Fibroblast of skin of left biceps (primary cell): ENCODE measurements at regions not wholly inside any gene's neighbourhood (a gene's known extent, or its start where the extent isn't known, plus 50 kb on each side); places are given as distances from the start of the nearest gene placed in this dataset.
A peak's percentile ranks its signal among the peaks of the same experiment; 100 is the strongest.
"Not testable (repeated sequence)": the region's sequence is repeated elsewhere in the genome, so short reads cannot be mapped to it uniquely, and the experiment has no call there.

Source experiments
- DNase-seq, 2 experiments: peaks; one replicate each; pipeline ENCODE4 v3.0.0-alpha.2; 2013; ENCODE audit warnings: low read depth in 2 of 2

- DNase-seq = no peak
Observed at GRCh38 chr4:72777436-72777835, 208.4 kb upstream of the ADAMTS3 start.

DNA sequence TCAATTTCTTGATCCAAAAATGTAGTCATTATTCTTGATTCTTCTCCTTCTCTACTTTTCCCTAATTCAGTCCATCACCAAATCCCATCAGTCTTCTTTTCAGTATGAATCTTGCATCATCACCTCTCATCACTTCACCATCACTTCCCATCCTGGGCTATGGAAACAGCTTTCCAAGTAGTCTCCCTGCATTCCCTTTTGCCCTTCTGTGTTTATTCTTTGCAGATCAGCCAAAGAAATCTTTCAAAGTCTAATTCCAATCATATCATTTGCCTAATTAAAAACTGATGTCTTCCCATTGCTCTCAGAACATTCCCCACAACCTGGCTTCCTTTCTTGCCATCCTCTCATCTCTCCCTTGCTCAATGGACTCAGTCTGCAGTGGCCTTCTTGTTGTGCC, 201.7 kb upstream of the ADAMTS3 start:
- peak; percentile 17 to 26 for DNase-seq

DNA sequence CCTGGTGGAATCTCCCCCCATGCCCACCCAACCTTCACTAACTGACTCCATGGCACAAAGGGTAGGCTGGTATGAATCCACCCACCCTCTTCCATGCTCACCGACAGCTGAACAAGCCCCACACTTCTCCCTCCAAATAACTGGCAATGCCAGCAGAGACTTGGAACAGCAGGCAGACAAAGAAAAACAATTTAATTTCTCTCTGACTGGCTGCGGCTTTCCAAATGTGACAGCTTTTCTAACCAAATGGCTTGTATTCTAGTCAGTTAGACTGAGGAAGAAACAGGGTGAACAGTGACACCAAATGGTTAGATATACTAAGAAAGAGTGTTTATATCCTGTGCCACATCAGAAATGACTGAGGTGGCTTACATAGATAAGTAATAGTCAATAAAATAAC, 199.3 kb upstream of the ADAMTS3 start:
- DNase-seq = no peak

GRCh38 chr4:72767618-72768302, 198.7 kb upstream of the ADAMTS3 start:
- DNase-seq = peak; percentile 26 to 29

DNA sequence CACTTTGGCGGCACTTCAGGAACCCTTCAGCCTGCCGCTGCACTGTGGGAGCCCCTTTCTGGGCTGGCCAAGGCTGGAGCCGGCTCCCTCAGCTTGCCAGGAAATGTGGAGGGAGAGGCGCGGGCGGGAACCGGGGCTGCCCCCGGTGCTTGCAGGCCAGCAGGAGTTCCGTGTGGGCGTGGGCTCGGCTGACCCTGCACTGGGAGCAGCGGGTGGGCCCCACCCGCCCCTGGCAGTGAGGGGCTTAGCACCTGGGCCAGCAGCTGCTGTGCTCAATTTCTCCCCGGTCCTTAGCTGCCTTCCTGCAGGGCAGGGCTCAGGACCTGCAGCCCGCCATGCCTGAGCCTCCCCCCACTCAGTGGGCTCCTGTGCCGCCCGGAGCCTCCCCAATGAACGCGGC, 196.8 kb upstream of the ADAMTS3 start:
- DNase-seq = not testable (repeated sequence)

GRCh38 chr4:72761368-72762038, 192.5 kb upstream of the ADAMTS3 start:
- DNase-seq = no peak

- DNase-seq = not testable (repeated sequence)
Observed at GRCh38 chr4:72753414-72753813, 184.4 kb upstream of the ADAMTS3 start.

DNA sequence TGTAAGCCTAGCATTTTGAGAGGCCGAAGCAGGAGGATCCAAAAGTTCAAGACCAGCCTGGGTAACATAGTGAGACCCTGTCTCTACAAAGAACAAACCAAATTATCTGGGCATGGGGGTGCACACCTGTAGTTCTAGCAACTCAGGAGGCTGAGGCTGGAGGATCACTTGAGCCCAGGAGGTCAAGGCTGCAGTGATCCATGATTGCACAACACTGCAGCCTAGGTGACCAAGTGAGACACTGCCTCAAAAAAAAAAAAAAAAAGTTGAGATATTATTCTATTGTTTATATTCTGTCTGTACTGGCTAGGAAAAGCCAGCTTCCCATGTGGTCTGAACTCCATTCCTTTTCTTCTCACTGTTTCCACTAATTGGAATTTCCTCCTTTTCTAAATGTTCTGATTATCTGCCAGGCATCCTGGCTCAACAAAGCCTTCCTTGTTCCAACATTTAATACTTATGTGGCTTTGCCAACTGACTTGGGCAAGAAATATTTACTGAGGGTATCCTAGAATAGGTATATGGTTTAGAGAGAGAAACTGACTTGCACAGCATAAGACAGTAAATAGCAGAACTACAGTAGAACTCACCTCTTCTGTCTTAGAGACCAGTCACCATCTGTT, 175.2 kb upstream of the ADAMTS3 start:
- DNase-seq = no peak

- DNase-seq = no peak
Observed at GRCh38 chr4:72743078-72743477, 174.1 kb upstream of the ADAMTS3 start.

DNA sequence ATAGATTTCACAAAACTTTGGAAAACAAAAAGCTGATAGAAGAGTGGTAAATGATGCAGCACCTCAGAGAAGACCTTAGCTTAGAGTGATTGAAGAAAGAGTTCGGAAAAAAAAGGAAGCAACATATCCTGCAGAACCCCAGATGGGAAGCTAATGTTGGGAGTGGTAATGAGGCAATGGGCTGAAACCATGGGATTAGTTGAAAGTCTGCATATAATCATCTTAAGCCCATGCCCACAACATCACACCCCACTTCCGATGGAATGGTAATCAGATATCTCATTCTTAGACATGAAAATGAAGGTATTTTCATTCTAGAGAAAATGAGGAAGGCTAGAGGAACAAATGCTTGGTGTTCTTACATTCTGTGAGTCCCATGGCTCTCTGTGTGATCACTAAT, 146.3 kb upstream of the ADAMTS3 start:
- no peak for DNase-seq

DNA sequence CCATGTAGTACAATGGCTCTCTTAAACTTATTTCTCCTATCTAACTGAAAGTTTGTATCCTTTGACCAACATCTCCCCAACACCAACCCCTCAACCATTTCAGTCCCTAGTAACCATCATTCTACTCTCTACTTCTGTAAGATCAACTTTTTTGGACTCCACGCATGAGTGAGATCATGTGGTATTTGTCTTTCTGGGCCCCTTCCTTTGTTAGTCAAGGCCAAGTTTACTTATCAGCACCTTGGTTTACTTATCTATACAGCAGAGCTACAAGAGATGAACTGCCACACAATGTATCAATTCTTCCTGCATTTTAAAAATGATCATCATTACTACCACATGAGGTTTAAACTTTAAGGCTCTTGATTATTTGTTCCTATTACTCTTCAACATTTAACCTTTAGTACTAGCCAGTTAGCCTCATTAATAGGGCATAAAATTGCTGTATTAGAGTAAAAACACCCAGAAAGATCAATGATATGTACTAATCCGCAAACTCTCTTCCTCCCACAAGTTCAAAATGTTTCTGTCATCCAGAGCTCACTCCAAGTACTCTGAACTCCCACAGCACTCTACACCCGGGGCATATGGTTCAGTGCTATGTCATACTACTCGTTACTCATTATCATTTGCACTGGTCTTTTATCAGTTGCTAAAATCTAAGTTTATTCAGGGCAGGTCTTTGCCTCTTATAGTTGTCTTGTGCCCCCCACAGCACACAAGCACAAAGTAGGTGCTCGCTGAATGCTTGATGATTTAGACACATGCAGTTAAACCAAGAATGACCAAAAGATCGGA, 145.7 kb upstream of the ADAMTS3 start:
- no peak for DNase-seq

DNA sequence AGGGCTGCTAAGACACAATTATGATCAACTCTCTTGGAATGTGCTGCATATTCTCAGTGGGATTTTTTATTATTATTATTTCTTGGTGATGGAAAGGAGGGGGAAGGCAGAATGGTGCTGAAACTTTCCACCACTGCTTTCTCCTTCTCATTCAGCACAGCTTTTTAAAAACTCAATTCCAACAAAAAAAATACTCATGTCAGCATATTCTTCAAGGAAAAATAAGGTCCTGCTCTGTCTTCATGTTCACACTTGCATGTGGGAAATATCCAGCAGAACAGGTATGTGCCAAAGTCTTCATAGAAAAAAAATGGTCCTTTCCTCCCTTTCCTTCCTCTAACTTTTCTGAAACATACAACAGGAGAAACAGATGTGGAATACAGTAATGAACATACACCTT, 144.0 kb upstream of the ADAMTS3 start:
- no peak for DNase-seq

DNA sequence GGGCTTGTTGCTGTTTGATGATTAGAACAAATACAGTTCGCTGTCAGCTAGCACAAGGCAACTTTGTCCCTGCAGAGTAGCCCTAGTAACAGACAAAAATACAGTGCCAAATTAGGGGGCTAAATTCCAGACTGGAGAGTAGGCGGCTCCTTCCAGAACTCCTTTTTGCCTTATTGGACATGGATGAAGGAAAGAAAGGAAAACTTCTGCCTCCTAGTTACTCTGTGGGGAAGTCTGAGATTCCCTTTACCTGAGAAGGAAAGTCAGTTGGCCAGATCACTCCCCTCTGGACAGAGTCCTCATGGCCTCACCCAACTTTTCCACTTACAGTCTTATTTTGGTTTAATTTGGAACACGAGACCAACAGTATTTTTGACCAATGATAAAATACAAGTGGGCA, 140.5 kb upstream of the ADAMTS3 start:
- DNase-seq = no peak

- DNase-seq = no peak
Observed at GRCh38 chr4:72706684-72707083, 137.7 kb upstream of the ADAMTS3 start.

GRCh38 chr4:72704925-72705640, 136.1 kb upstream of the ADAMTS3 start:
- DNase-seq = not testable (repeated sequence)

DNA sequence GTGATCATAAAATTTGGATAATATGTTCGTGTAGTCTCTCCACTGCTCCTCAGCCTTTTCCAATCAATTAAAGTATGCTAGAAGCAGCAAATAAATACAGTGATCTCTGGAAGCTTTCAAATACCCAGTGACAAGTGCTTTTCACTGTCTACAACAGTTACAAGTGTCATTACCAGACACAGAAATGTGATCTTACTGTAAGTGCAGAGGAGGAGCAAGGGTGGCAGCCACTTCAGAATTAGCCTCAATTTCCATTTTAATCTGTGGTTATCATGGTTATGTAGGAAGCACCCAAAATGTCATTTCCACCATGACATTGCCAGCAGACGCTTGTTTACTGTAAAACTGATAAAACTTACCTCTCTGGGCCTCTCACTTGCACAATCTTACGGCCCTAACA, 133.9 kb upstream of the ADAMTS3 start:
- DNase-seq = no peak

GRCh38 chr4:72701987-72702819, 133.2 kb upstream of the ADAMTS3 start:
- DNase-seq = peak; percentile 2 to 9

GRCh38 chr4:72690771-72691170, 121.8 kb upstream of the ADAMTS3 start:
- no peak for DNase-seq

GRCh38 chr4:72689923-72690322, 120.9 kb upstream of the ADAMTS3 start:
- DNase-seq = no peak

- DNase-seq = not testable (repeated sequence)
Observed at GRCh38 chr4:72686390-72686789, 117.4 kb upstream of the ADAMTS3 start.

DNA sequence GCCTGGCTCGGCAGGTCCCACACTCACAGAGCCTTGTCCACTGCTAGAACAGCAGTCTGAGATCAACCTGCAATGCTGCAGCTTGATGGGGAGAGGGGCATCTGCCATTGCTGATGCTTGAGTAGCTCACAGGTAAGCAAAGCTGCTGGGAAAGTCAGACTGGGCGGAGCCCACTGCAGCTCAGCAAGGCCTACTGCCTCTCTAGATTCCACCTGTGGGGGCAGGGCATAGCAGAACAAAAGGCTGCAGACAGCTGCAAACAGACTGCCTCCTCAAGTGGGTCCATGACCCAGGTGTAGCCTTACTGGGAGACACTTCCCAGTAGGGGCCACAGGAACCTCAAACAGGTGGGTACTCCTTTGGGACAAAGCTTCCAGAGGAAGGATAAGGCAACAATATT, 110.6 kb upstream of the ADAMTS3 start:
- DNase-seq = no peak
